Gastroesophageal sphincter (tissue), 4 donors: ENCODE measurements at regions not wholly inside any gene's neighbourhood (a gene's known extent, or its start where the extent isn't known, plus 50 kb on each side); places are given as distances from the start of the nearest gene placed in this dataset.

ENCODE experiments used
- ATAC-seq: fragments of 150-250 bp; one replicate; pipeline ENCODE4 v1.9.1; 2016; ENCODE audit warnings: mild to moderate bottlenecking, moderate library complexity
- H3K27ac ChIP-seq, 4 donors: fragments of 200-600 bp; sonication (generic) in 3 of 4; 1 replicate in 3 of 4; 2 replicates in 1 of 4; pipeline ENCODE4 v1.5.1; 2016 to 2019
- H3K27me3 ChIP-seq: fragments of 200-600 bp; sonication (generic); one replicate; pipeline ENCODE4 v1.5.1; 2019
- H3K36me3 ChIP-seq, 2 donors: fragments of 200-600 bp; sonication (generic); one replicate each; pipeline ENCODE4 v1.5.1; 2019; ENCODE audit warnings: control low read depth in 1 of 2
- H3K4me1 ChIP-seq, 3 donors: fragments of 200-600 bp; sonication (generic); 1 replicate in 2 of 3; 2 replicates in 1 of 3; pipeline ENCODE4 v1.5.1; 2016 to 2019; ENCODE audit warnings: control low read depth in 2 of 3
- H3K4me3 ChIP-seq, 2 donors: fragments of 200-600 bp; sonication (generic); one replicate each; pipeline ENCODE4 v1.5.1; 2019; ENCODE audit warnings: mild to moderate bottlenecking in 1 of 2, moderate library complexity in 1 of 2
- H3K9me3 ChIP-seq, 3 donors: fragments of 200-600 bp; sonication (generic); one replicate each; pipeline ENCODE4 v1.5.1; 2017 to 2019; ENCODE audit warnings: control low read depth in 2 of 3
- CTCF ChIP-seq, 4 experiments: fragments of 200-600 bp in 2 of 4; fragments of 450-650 bp in 2 of 4; sonication (generic) in 1 of 4; IDR thresholded peaks; one replicate each; pipeline ENCODE4 v1.5.1; 2017 to 2019; ENCODE audit warnings: antibody characterized with exemption in 4 of 4, mild to moderate bottlenecking in 2 of 4, moderate library complexity in 2 of 4
- EP300 ChIP-seq: sonication (generic); formaldehyde crosslinking; IDR thresholded peaks from one replicate; pipeline ENCODE4 v1.6.1; 2017; ENCODE audit warnings: antibody characterized with exemption, mild to moderate bottlenecking
- POLR2A ChIP-seq, 2 donors: fragments of 450-650 bp; IDR thresholded peaks; one replicate each; pipeline ENCODE4 v1.6.1; 2017; ENCODE audit warnings: antibody characterized with exemption in 2 of 2, mild to moderate bottlenecking in 2 of 2, moderate library complexity in 1 of 2
- POLR2AphosphoS5 ChIP-seq: sonication (generic); formaldehyde crosslinking; IDR thresholded peaks from one replicate; pipeline ENCODE4 v1.6.1; 2017; ENCODE audit warnings: antibody characterized with exemption
- WGBS, 2 donors: methylation state at CpG; one replicate each; pipeline ENCODE4 v1.1.5; 2018; ENCODE audit warnings: low coverage in 1 of 2; 5-methylcytosine and 5-hydroxymethylcytosine counted together

- TF ChIP-seq POLR2A (IDR thresholded peaks at IDR 0.05): no peak
- TF ChIP-seq POLR2AphosphoS5: no peak
- TF ChIP-seq CTCF (IDR thresholded peaks at IDR 0.05): no peak
- TF ChIP-seq EP300: no peak
- Histone ChIP-seq H3K27ac (no peak overlapping the region), H3K27me3 (no peaks in the 10 kb centered on the region)
Observed at GRCh38 chr6:108760126-108761050, 87.8 kb upstream of the ARMC2 start.

GRCh38 chr6:108762394-108762793 is 85.8 kb upstream of the ARMC2 start:
- Histone ChIP-seq H3K36me3 (no peaks in the 10 kb centered on the region), H3K27ac (no peak overlapping the region), H3K27me3 (no peaks in the 10 kb centered on the region), H3K9me3 (no peaks in the 10 kb centered on the region), H3K4me3 (no peak overlapping the region), H3K4me1 (no peaks in the 10 kb centered on the region)
- TF ChIP-seq POLR2AphosphoS5 (no peak), EP300 (no peak), POLR2A (IDR thresholded peaks at IDR 0.05) (no peak), CTCF (IDR thresholded peaks at IDR 0.05) (no peak)
- ATAC-seq: no peak
- 50% methylated on average over 1 of the region's 1 CpG; no CpG with 5 or more reads in 1 of the 2 donors for WGBS, 2 donors

More at GRCh38 chr6:108760126-108761050, 87.8 kb upstream of the ARMC2 start:
- peak; percentile 13 for ATAC-seq
- H3K9me3 ChIP-seq: no peaks in the 10 kb centered on the region
- no peak overlapping the region for H3K4me3 ChIP-seq
- no peaks in the 10 kb centered on the region for H3K36me3 ChIP-seq
- H3K4me1 ChIP-seq: peaks cover 0 to 8% (median 4%) of the 10 kb centered on the region in 3 donors
- 87 to 100% methylated on average over 4 to 7 of the region's 9 CpGs for WGBS, 2 donors

- WGBS, 2 donors: 87 to 92% methylated on average over 3 to 5 of the region's 10 CpGs
- TF ChIP-seq POLR2A (IDR thresholded peaks at IDR 0.05) (no peak), POLR2AphosphoS5 (no peak), EP300 (no peak), CTCF (IDR thresholded peaks at IDR 0.05) (no peak)
- Histone ChIP-seq H3K4me1 (no peaks in the 10 kb centered on the region), H3K27ac (no peak overlapping the region), H3K4me3 (no peak overlapping the region), H3K36me3 (no peaks in the 10 kb centered on the region), H3K9me3 (no peaks in the 10 kb centered on the region), H3K27me3 (no peaks in the 10 kb centered on the region)
- ATAC-seq: no peak
Observed at GRCh38 chr6:108763931-108764579, 84.2 kb upstream of the ARMC2 start.

GRCh38 chr6:108764580-108764950 is 83.7 kb upstream of the ARMC2 start:
- Histone ChIP-seq H3K9me3 (no peaks in the 10 kb centered on the region), H3K36me3 (no peaks in the 10 kb centered on the region), H3K27ac (no peak overlapping the region), H3K4me3 (no peak overlapping the region), H3K4me1 (no peaks in the 10 kb centered on the region), H3K27me3 (no peaks in the 10 kb centered on the region)
- no peak for ATAC-seq
- TF ChIP-seq POLR2A (IDR thresholded peaks at IDR 0.05) (no peak), EP300 (no peak), POLR2AphosphoS5 (no peak)
- 100% methylated on average over 1 of the region's 1 CpG; no CpG with 5 or more reads in 1 of the 2 donors for WGBS, 2 donors

- Histone ChIP-seq H3K9me3 (no peaks in the 10 kb centered on the region), H3K36me3 (no peaks in the 10 kb centered on the region), H3K4me1 (no peaks in the 10 kb centered on the region), H3K27ac (no peak overlapping the region), H3K4me3 (no peak overlapping the region), H3K27me3 (no peaks in the 10 kb centered on the region)
- 93 to 100% methylated on average over 1 to 2 of the region's 2 CpGs for WGBS, 2 donors
- ATAC-seq: no peak
- no peak for TF ChIP-seq POLR2A (IDR thresholded peaks at IDR 0.05)
- no peak for TF ChIP-seq POLR2AphosphoS5
- no peak for TF ChIP-seq CTCF (IDR thresholded peaks at IDR 0.05)
- no peak for TF ChIP-seq EP300
Observed at GRCh38 chr6:108765495-108765894, 82.7 kb upstream of the ARMC2 start.
